ENCODE measurements at regions not wholly inside any gene's neighbourhood (a gene's known extent, or its start where the extent isn't known, plus 50 kb on each side); places are given as distances from the start of the nearest gene placed in this dataset.

GRCh38 chr7:67765481-67766175, 769.0 kb downstream of the TYW1 start:
- no peaks in the 10 kb centered on the region for H3K27me3 Mint-ChIP-seq (ENCODE audit: low read depth in 2 of 2)
- peaks cover 5 to 14% of the 10 kb centered on the region in 2 donors for H3K9me3 Mint-ChIP-seq
- TF ChIP-seq CTCF (IDR thresholded peaks at IDR 0.05): no peak
- H3K36me3 Mint-ChIP-seq: no peaks in the 10 kb centered on the region
- DNase-seq (no peak), ATAC-seq (no peak)
- H3K4me1 Mint-ChIP-seq: no peaks in the 10 kb centered on the region
- intact Hi-C loops (cut with micrococcal nuclease): no loop called here
- Histone ChIP-seq H3K36me3 (ENCODE audit: control insufficient read depth, insufficient read depth, low read length) (no peaks in the 10 kb centered on the region), H3K27me3 (ENCODE audit: control insufficient read depth, insufficient read depth, low read length) (no peaks in the 10 kb centered on the region), H3K4me3 (ENCODE audit: low read length) (no peak overlapping the region), H3K27ac (ENCODE audit: low read length) (no peak overlapping the region), H3K4me1 (ENCODE audit: control insufficient read depth, insufficient read depth, low read length) (no peaks in the 10 kb centered on the region), H3K9me3 (ENCODE audit: control insufficient read depth, insufficient read depth, low read length) (no peaks in the 10 kb centered on the region)
- no peak overlapping the region for H3K27ac Mint-ChIP-seq
- WGBS (ENCODE audit: insufficient coverage): 76% methylated on average over 4 of the region's 6 CpGs
- no peak overlapping the region for H3K4me3 Mint-ChIP-seq

- H3K4me1 Mint-ChIP-seq: no peaks in the 10 kb centered on the region
- H3K4me1 ChIP-seq (ENCODE audit: control insufficient read depth, insufficient read depth, low read length): no peaks in the 10 kb centered on the region
- 86% methylated on average over 4 of the region's 4 CpGs for WGBS (ENCODE audit: insufficient coverage)
- ATAC-seq (no peak), DNase-seq (no peak)
- H3K36me3 ChIP-seq (ENCODE audit: control insufficient read depth, insufficient read depth, low read length): no peaks in the 10 kb centered on the region
- no peaks in the 10 kb centered on the region for H3K9me3 ChIP-seq (ENCODE audit: control insufficient read depth, insufficient read depth, low read length)
- no peak overlapping the region for H3K4me3 ChIP-seq (ENCODE audit: low read length)
- peaks cover 7 to 19% of the 10 kb centered on the region in 2 donors for H3K9me3 Mint-ChIP-seq
- H3K27ac ChIP-seq (ENCODE audit: low read length): no peak overlapping the region
- intact Hi-C loops (cut with micrococcal nuclease): no loop called here
- no peak for TF ChIP-seq CTCF (IDR thresholded peaks at IDR 0.05)
- H3K27me3 ChIP-seq (ENCODE audit: control insufficient read depth, insufficient read depth, low read length): no peaks in the 10 kb centered on the region
- H3K4me3 Mint-ChIP-seq: no peak overlapping the region
- no peak overlapping the region for H3K27ac Mint-ChIP-seq
- no peaks in the 10 kb centered on the region for H3K36me3 Mint-ChIP-seq
- no peaks in the 10 kb centered on the region for H3K27me3 Mint-ChIP-seq (ENCODE audit: low read depth in 2 of 2)
These were observed 770.3 kb downstream of the TYW1 start for GRCh38 chr7:67766906-67767410.

GRCh38 chr7:67771846-67772605, 775.4 kb downstream of the TYW1 start:
- no peak for DNase-seq
- Mint-ChIP-seq H3K27ac (no peak overlapping the region), H3K36me3 (no peaks in the 10 kb centered on the region), H3K4me1 (no peaks in the 10 kb centered on the region), H3K9me3 (peaks cover 10 to 33% of the 10 kb centered on the region in 2 donors), H3K4me3 (no peak overlapping the region), H3K27me3 (ENCODE audit: low read depth in 2 of 2) (no peaks in the 10 kb centered on the region)
- peaks cover 15% of the 10 kb centered on the region for H3K9me3 ChIP-seq (ENCODE audit: control insufficient read depth, insufficient read depth, low read length)
- H3K36me3 ChIP-seq (ENCODE audit: control insufficient read depth, insufficient read depth, low read length): no peaks in the 10 kb centered on the region
- no peak overlapping the region for H3K4me3 ChIP-seq (ENCODE audit: low read length)
- no peaks in the 10 kb centered on the region for H3K27me3 ChIP-seq (ENCODE audit: control insufficient read depth, insufficient read depth, low read length)
- intact Hi-C loops (cut with micrococcal nuclease): no loop called here
- WGBS (ENCODE audit: insufficient coverage): 84% methylated on average over 15 of the region's 15 CpGs
- ATAC-seq: no peak
- no peak for TF ChIP-seq CTCF (IDR thresholded peaks at IDR 0.05)
- H3K27ac ChIP-seq (ENCODE audit: low read length): no peak overlapping the region
- H3K4me1 ChIP-seq (ENCODE audit: control insufficient read depth, insufficient read depth, low read length): no peaks in the 10 kb centered on the region

All from natural killer cell (primary cell).